Fibroblast of lung (primary cell): ENCODE measurements at regions not wholly inside any gene's neighbourhood (a gene's known extent, or its start where the extent isn't known, plus 50 kb on each side); places are given as distances from the start of the nearest gene placed in this dataset.

ENCODE experiments used
- DNase-seq, 2 donors: peaks; one replicate each; pipeline versions ENCODE4 v3.0.0 to v3.0.0-alpha.2; 2010; ENCODE audit warnings: low read depth in 2 of 2
- H2AFZ ChIP-seq: 2 replicates; pipeline ENCODE4 v1.5.1; 2012; ENCODE audit warnings: low read length, control low read depth, inconsistent platforms
- H3K27ac ChIP-seq: 2 replicates; pipeline ENCODE4 v1.5.1; 2011; ENCODE audit warnings: low read length, control low read depth; ENCODE audit not compliant: insufficient read depth
- H3K27me3 ChIP-seq: 2 replicates; pipeline ENCODE4 v1.5.1; 2011; ENCODE audit warnings: mild to moderate bottlenecking, low read length; ENCODE audit not compliant: control insufficient read depth, insufficient read depth
- H3K36me3 ChIP-seq: 2 replicates; pipeline ENCODE4 v1.5.1; 2011; ENCODE audit warnings: low read length; ENCODE audit not compliant: control insufficient read depth, insufficient read depth
- H3K4me1 ChIP-seq: 2 replicates; pipeline ENCODE4 v1.5.1; 2011; ENCODE audit warnings: low read length; ENCODE audit not compliant: control insufficient read depth, insufficient read depth; ENCODE audit errors: extremely low read depth
- H3K4me2 ChIP-seq: 2 replicates; pipeline ENCODE4 v1.5.1; 2011; ENCODE audit warnings: low read length, control low read depth; ENCODE audit not compliant: insufficient read depth; ENCODE audit errors: extremely low read depth
- H3K4me3 ChIP-seq, 4 experiments: fragments of 200-600 bp in 1 of 4; sonication (generic) in 1 of 4; replicated peaks in 1 of 4; 2 replicates each; pipeline ENCODE4 v1.5.1; 2011 to 2016; ENCODE audit warnings: low read length in 4 of 4, low read depth in 3 of 4, mild to moderate bottlenecking in 3 of 4, control low read depth in 2 of 4, inconsistent platforms in 1 of 4, mixed read lengths in 1 of 4; ENCODE audit not compliant: insufficient read depth in 1 of 4; ENCODE audit errors: control extremely low read depth in 1 of 4
- H3K79me2 ChIP-seq: 2 replicates; pipeline ENCODE4 v1.5.1; 2012; ENCODE audit warnings: mild to moderate bottlenecking, low read length, inconsistent platforms; ENCODE audit not compliant: control insufficient read depth, insufficient read depth
- H3K9ac ChIP-seq: 2 replicates; pipeline ENCODE4 v1.5.1; 2011; ENCODE audit warnings: mild to moderate bottlenecking, low read length, control low read depth; ENCODE audit not compliant: insufficient read depth
- H3K9me3 ChIP-seq: 2 replicates; pipeline ENCODE4 v1.5.1; 2012; ENCODE audit warnings: low read depth, low read length; ENCODE audit not compliant: control insufficient read depth, insufficient read depth
- H4K20me1 ChIP-seq: 2 replicates; pipeline ENCODE4 v1.5.1; 2011; ENCODE audit warnings: low read length; ENCODE audit not compliant: control insufficient read depth, insufficient read depth; ENCODE audit errors: extremely low read depth
- EZH2 ChIP-seq: IDR thresholded peaks from 2 replicates; pipeline ENCODE4 v1.5.1; 2012; ENCODE audit warnings: low read length, control low read depth, mild to moderate bottlenecking; ENCODE audit errors: missing control alignments
- TF ChIP-seq, protein P1 (sequence below), 2 donors: IDR thresholded peaks in 1 of 2; conservative IDR thresholded peaks in 1 of 2; 1 replicate in 1 of 2; 2 replicates in 1 of 2; pipeline ENCODE4 v1.5.1; 2011 to 2012; ENCODE audit warnings: low read length in 2 of 2, control low read depth in 1 of 2, inconsistent platforms in 1 of 2, low read depth in 1 of 2, mild to moderate bottlenecking in 1 of 2

DNA sequence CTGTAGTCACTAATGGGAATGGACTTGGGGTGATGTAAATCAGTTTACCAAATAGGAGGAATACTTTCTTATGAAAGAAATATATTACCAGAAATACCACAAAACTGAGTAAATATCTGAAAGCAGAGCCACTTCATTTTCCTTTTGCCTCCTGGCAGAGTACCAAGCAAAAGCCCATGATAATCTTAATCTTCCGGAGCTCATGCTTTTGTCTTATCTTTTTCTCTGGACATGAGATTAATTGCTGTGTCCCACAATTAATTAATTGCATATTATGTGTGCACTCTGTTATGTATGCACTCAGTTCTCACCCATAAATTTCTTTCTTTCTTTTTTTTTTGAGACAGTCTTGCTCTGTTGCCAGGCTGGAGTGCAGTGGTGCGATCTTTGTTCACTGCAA, 94.1 kb upstream of the PDE4B start:
- Histone ChIP-seq H2AFZ (no peak overlapping the region), H3K27ac (no peak overlapping the region), H3K4me1 (no peaks in the 10 kb centered on the region), H3K4me2 (no peak overlapping the region), H4K20me1 (no peaks in the 10 kb centered on the region), H3K9me3 (no peaks in the 10 kb centered on the region), H3K27me3 (peaks cover 2% of the 10 kb centered on the region), H3K9ac (no peak overlapping the region), H3K36me3 (no peaks in the 10 kb centered on the region), H3K4me3 (no peak overlapping the region), H3K79me2 (no peaks in the 10 kb centered on the region)
- TF ChIP-seq, protein P1, sequence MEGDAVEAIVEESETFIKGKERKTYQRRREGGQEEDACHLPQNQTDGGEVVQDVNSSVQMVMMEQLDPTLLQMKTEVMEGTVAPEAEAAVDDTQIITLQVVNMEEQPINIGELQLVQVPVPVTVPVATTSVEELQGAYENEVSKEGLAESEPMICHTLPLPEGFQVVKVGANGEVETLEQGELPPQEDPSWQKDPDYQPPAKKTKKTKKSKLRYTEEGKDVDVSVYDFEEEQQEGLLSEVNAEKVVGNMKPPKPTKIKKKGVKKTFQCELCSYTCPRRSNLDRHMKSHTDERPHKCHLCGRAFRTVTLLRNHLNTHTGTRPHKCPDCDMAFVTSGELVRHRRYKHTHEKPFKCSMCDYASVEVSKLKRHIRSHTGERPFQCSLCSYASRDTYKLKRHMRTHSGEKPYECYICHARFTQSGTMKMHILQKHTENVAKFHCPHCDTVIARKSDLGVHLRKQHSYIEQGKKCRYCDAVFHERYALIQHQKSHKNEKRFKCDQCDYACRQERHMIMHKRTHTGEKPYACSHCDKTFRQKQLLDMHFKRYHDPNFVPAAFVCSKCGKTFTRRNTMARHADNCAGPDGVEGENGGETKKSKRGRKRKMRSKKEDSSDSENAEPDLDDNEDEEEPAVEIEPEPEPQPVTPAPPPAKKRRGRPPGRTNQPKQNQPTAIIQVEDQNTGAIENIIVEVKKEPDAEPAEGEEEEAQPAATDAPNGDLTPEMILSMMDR (conservative IDR thresholded peaks at IDR 0.05 in 1 of 2, IDR thresholded peaks at IDR 0.05 in 1 of 2; ENCODE audit: low read depth in 1 of 2, low read length in 2 of 2): no peak
- no peak for TF ChIP-seq EZH2
- peak in 1 of 2 donors; percentile 27 for DNase-seq

DNA sequence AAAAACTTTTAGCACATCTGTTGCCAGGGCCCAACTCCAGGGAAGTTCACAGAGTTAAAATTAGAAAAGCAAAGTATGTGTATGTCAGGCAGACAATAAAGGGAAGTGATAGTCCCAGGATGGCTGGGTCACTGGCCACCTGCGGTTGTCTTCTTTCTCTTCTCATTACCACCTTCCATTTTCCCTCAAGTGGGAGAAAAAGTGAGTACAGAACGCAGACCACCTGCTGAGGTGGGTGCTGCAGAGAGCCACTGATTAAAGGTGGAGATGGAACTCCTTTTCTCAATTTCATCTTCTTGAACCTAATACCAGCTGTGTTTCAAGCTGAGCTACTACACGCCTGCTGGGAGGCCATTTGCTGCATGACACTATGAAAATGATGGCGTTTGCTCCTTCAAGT, 88.8 kb upstream of the PDE4B start:
- Histone ChIP-seq H3K9ac (no peak overlapping the region), H3K9me3 (no peaks in the 10 kb centered on the region), H3K79me2 (no peaks in the 10 kb centered on the region), H3K36me3 (no peaks in the 10 kb centered on the region), H3K4me3 (no peak overlapping the region), H4K20me1 (no peaks in the 10 kb centered on the region), H3K4me1 (no peaks in the 10 kb centered on the region), H3K27ac (no peak overlapping the region), H2AFZ (no peak overlapping the region), H3K4me2 (no peak overlapping the region), H3K27me3 (peaks cover 8% of the 10 kb centered on the region)
- no peak for DNase-seq
- TF ChIP-seq EZH2: no peak
- TF ChIP-seq, protein P1 (conservative IDR thresholded peaks at IDR 0.05 in 1 of 2, IDR thresholded peaks at IDR 0.05 in 1 of 2; ENCODE audit: low read depth in 1 of 2, low read length in 2 of 2): no peak

DNA sequence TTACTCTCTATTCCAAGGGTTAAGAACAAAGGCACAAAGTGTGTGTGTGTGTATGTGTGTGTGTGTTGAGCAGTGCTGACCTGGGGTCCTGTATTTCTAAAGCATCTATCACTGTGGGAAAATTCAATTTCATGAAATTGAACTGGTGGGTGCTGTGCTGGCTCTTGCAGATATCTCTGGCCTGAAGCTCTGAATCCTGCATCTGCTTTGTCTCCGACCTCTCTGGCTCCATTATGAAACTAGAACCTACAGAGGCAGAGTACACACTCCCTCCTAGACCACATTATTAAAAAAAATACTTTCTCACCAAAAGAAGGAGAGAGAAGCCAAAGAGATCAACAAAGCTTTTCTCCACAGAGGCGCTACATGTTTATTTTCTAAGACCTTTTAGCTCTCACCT, 88.4 kb upstream of the PDE4B start:
- Histone ChIP-seq H3K36me3 (no peaks in the 10 kb centered on the region), H3K4me1 (no peaks in the 10 kb centered on the region), H3K4me2 (no peak overlapping the region), H3K79me2 (no peaks in the 10 kb centered on the region), H3K27ac (no peak overlapping the region), H3K9ac (no peak overlapping the region), H3K27me3 (peaks cover 8% of the 10 kb centered on the region), H3K4me3 (no peak overlapping the region), H3K9me3 (no peaks in the 10 kb centered on the region), H4K20me1 (no peaks in the 10 kb centered on the region), H2AFZ (no peak overlapping the region)
- no peak for DNase-seq
- TF ChIP-seq, protein P1 (conservative IDR thresholded peaks at IDR 0.05 in 1 of 2, IDR thresholded peaks at IDR 0.05 in 1 of 2; ENCODE audit: low read depth in 1 of 2, low read length in 2 of 2): no peak
- TF ChIP-seq EZH2: no peak
